OCI-M2 (cell line): ENCODE measurements at regions not wholly inside any gene's neighbourhood (a gene's known extent, or its start where the extent isn't known, plus 50 kb on each side); places are given as distances from the start of the nearest gene placed in this dataset.
"Not testable (repeated sequence)": the region's sequence is repeated elsewhere in the genome, so short reads cannot be mapped to it uniquely, and the experiment has no call there.

Source experiments
- DNase-seq: peaks from one replicate; lab custom pipeline; 2025; ENCODE audit not compliant: unreplicated experiment; lab: John Stamatoyannopoulos, UW

- no peak for DNase-seq
Measured at GRCh38 chr6:141401168-141401567, 731.6 kb upstream of the GJE1 start.

- DNase-seq, result no peak
Measured at GRCh38 chr6:141398949-141399348, 733.8 kb upstream of the GJE1 start.

- DNase-seq, result no peak
Measured at GRCh38 chr6:141395443-141396008, 737.2 kb upstream of the GJE1 start.

GRCh38 chr6:141394565-141395051 is 738.1 kb upstream of the GJE1 start:
- no peak for DNase-seq

- DNase-seq, result no peak
Measured at GRCh38 chr6:141394125-141394536, 738.6 kb upstream of the GJE1 start.

- DNase-seq, result no peak
Measured at GRCh38 chr6:141393405-141394124, 739.2 kb upstream of the GJE1 start.

GRCh38 chr6:141391135-141391534 is 741.6 kb upstream of the GJE1 start:
- DNase-seq, result not testable (repeated sequence)

- no peak for DNase-seq
Measured at GRCh38 chr6:141388666-141389065, 744.1 kb upstream of the GJE1 start.

- no peak for DNase-seq
Measured at GRCh38 chr6:141370438-141370837, 762.3 kb upstream of the GJE1 start.

GRCh38 chr6:141366796-141367195 is 765.9 kb upstream of the GJE1 start:
- not testable (repeated sequence) for DNase-seq

- no peak for DNase-seq
Measured at GRCh38 chr6:141364694-141365093, 768.0 kb upstream of the GJE1 start.

GRCh38 chr6:141364232-141364631 is 768.5 kb upstream of the GJE1 start:
- no peak for DNase-seq

GRCh38 chr6:141361559-141361958 is 771.2 kb upstream of the GJE1 start:
- no peak for DNase-seq

- DNase-seq, result no peak
Measured at GRCh38 chr6:141359953-141360352, 772.8 kb upstream of the GJE1 start.

GRCh38 chr6:141354191-141354955 is 778.4 kb upstream of the GJE1 start:
- no peak for DNase-seq

GRCh38 chr6:141351721-141352120 is 781.0 kb upstream of the GJE1 start:
- no peak for DNase-seq

GRCh38 chr6:141349710-141350109 is 783.0 kb upstream of the GJE1 start:
- no peak for DNase-seq

- DNase-seq, result no peak
Measured at GRCh38 chr6:141347906-141348492, 784.7 kb upstream of the GJE1 start.

GRCh38 chr6:141347086-141347485 is 785.6 kb upstream of the GJE1 start:
- DNase-seq, result no peak

- DNase-seq, result no peak
Measured at GRCh38 chr6:141346535-141346934, 786.2 kb upstream of the GJE1 start.

GRCh38 chr6:141337191-141337590 is 795.5 kb upstream of the GJE1 start:
- no peak for DNase-seq
